H1 (cell line): ENCODE measurements at regions not wholly inside any gene's neighbourhood (a gene's known extent, or its start where the extent isn't known, plus 50 kb on each side); places are given as distances from the start of the nearest gene placed in this dataset.

Experiments
- CTCF ChIA-PET: fragments of 300-600 bp; sonication (Branson Sonifier 250); formaldehyde crosslinking; loops from one replicate; lab custom pipeline; 2021; ENCODE audit not compliant: partially characterized antibody; lab: Charles Lee
- POLR2A ChIA-PET: fragments of 300-600 bp; sonication (Branson Sonifier 250); formaldehyde crosslinking; loops from one replicate; lab custom pipeline; 2021; ENCODE audit warnings: inconsistent platforms; ENCODE audit not compliant: partially characterized antibody; lab: Charles Lee
- DNase-seq, 2 experiments: peaks; one replicate each; pipeline versions ENCODE4 v3.0.0 to v3.0.0-alpha.2; 2010 to 2022; ENCODE audit warnings: low spot score in 2 of 2, low read depth in 1 of 2, mixed read lengths in 1 of 2
- FAIRE-seq: peaks from 2 replicates; lab custom pipeline; 2011; peaks lifted over from hg19 to GRCh38; lab: Jason Lieb, UNC
- H2AFZ ChIP-seq: 2 replicates; pipeline ENCODE4 v1.8.1; 2012; ENCODE audit warnings: low read length, inconsistent platforms
- H2AK5ac ChIP-seq: 2 replicates; pipeline ENCODE4 v1.6.1; 2013; ENCODE audit warnings: low read depth, low read length
- H2BK120ac ChIP-seq: replicated peaks from 2 replicates; pipeline ENCODE3; 2013; ENCODE audit warnings: low read depth, low read length, inconsistent platforms
- H2BK12ac ChIP-seq: 2 replicates; pipeline ENCODE4 v1.6.1; 2013; ENCODE audit warnings: low read depth, low read length
- H2BK15ac ChIP-seq: 2 replicates; pipeline ENCODE4 v1.6.1; 2013; ENCODE audit warnings: low read length
- H2BK20ac ChIP-seq: 2 replicates; pipeline ENCODE4 v1.6.1; 2013; ENCODE audit warnings: low read length
- H2BK5ac ChIP-seq: 2 replicates; pipeline ENCODE4 v1.6.1; 2013; ENCODE audit warnings: low read depth, low read length
- H3K14ac ChIP-seq: 2 replicates; pipeline ENCODE4 v1.6.1; 2013; ENCODE audit warnings: inconsistent platforms; ENCODE audit not compliant: insufficient read length
- H3K18ac ChIP-seq: 2 replicates; pipeline ENCODE4 v1.6.1; 2013; ENCODE audit warnings: low read length; ENCODE audit errors: extremely low read depth
- H3K23ac ChIP-seq: 2 replicates; pipeline ENCODE4 v1.6.1; 2013; ENCODE audit warnings: inconsistent platforms; ENCODE audit not compliant: insufficient read length
- H3K23me2 ChIP-seq: 2 replicates; pipeline ENCODE4 v1.6.1; 2013; ENCODE audit warnings: low read depth, low read length
- H3K27ac ChIP-seq: 2 replicates; pipeline ENCODE4 v1.6.1; 2011; ENCODE audit warnings: low read depth, low read length, inconsistent platforms
- H3K27me3 ChIP-seq, 4 experiments: replicated peaks in 1 of 4; 1 replicate in 1 of 4; 2 replicates in 3 of 4; pipeline versions ENCODE4 v1.6.1 to v1.8.1; 2011 to 2013; ENCODE audit warnings: low read length in 3 of 4, mild to moderate bottlenecking in 3 of 4, inconsistent platforms in 2 of 4, mixed read lengths in 2 of 4, moderate library complexity in 1 of 4; ENCODE audit not compliant: control insufficient read depth in 3 of 4, insufficient read depth in 3 of 4; ENCODE audit errors: extremely low read depth in 1 of 4
- H3K36me3 ChIP-seq, 4 experiments: 2 replicates each; pipeline versions ENCODE4 v1.6.1 to v1.8.1; 2011 to 2013; ENCODE audit warnings: mild to moderate bottlenecking in 4 of 4, low read length in 3 of 4, moderate library complexity in 2 of 4, control low read depth in 1 of 4, inconsistent platforms in 1 of 4; ENCODE audit not compliant: insufficient read depth in 4 of 4, control insufficient read depth in 2 of 4
- H3K4ac ChIP-seq: replicated peaks from 2 replicates; pipeline ENCODE3; 2013; ENCODE audit warnings: low read length, low read depth, mixed read lengths, inconsistent platforms; ENCODE audit not compliant: insufficient read length
- H3K4me1 ChIP-seq, 4 experiments: replicated peaks in 1 of 4; 1 replicate in 1 of 4; 2 replicates in 3 of 4; pipeline versions ENCODE4 v1.6.1 to v1.8.1; 2011 to 2013; ENCODE audit warnings: low read length in 3 of 4, inconsistent platforms in 2 of 4, mixed read lengths in 1 of 4; ENCODE audit not compliant: insufficient read depth in 4 of 4, control insufficient read depth in 3 of 4
- H3K4me2 ChIP-seq, 2 experiments: 2 replicates each; pipeline versions ENCODE4 v1.6.1 to v1.8.1; 2011 to 2013; ENCODE audit warnings: low read depth in 2 of 2, low read length in 2 of 2, control low read depth in 1 of 2, inconsistent platforms in 1 of 2, mild to moderate bottlenecking in 1 of 2; ENCODE audit not compliant: insufficient read depth in 1 of 2
- H3K4me3 ChIP-seq, 4 experiments: fragments of 200-600, 300-600 bp in 1 of 4; sonication (generic), shearing (Covaris generic), sonication (Bioruptor Twin) in 1 of 4; 2 replicates each; pipeline versions ENCODE4 v1.5.1 to v1.8.1; 2011 to 2016; ENCODE audit warnings: low read length in 4 of 4, low read depth in 3 of 4, control low read depth in 2 of 4, inconsistent platforms in 2 of 4, mild to moderate bottlenecking in 2 of 4, mixed read lengths in 1 of 4, moderate library complexity in 1 of 4; ENCODE audit not compliant: insufficient read depth in 2 of 4; ENCODE audit errors: extremely low read depth in 1 of 4
- H3K56ac ChIP-seq: replicated peaks from 2 replicates; pipeline ENCODE3; 2013; ENCODE audit warnings: low read depth, mild to moderate bottlenecking, mixed read lengths, low read length, inconsistent platforms; ENCODE audit not compliant: insufficient read length
- H3K79me1 ChIP-seq: 2 replicates; pipeline ENCODE4 v1.6.1; 2013; ENCODE audit warnings: low read depth, low read length, control low read depth
- H3K79me2 ChIP-seq, 2 experiments: 2 replicates each; pipeline versions ENCODE4 v1.6.1 to v1.8.1; 2012 to 2013; ENCODE audit warnings: low read length in 2 of 2, mild to moderate bottlenecking in 2 of 2, inconsistent platforms in 1 of 2; ENCODE audit not compliant: insufficient read depth in 2 of 2, control insufficient read depth in 1 of 2
- H3K9ac ChIP-seq, 4 experiments: replicated peaks in 1 of 4; 1 replicate in 1 of 4; 2 replicates in 3 of 4; pipeline versions ENCODE4 v1.6.1 to v1.8.1; 2011 to 2013; ENCODE audit warnings: low read depth in 3 of 4, low read length in 3 of 4, control low read depth in 2 of 4, mild to moderate bottlenecking in 2 of 4, moderate library complexity in 2 of 4, inconsistent platforms in 1 of 4; ENCODE audit errors: extremely low read depth in 1 of 4
- H3K9me3 ChIP-seq, 2 experiments: 2 replicates each; pipeline versions ENCODE4 v1.6.1 to v1.8.1; 2012 to 2013; ENCODE audit warnings: mild to moderate bottlenecking in 2 of 2, moderate library complexity in 2 of 2, control low read depth in 1 of 2, inconsistent platforms in 1 of 2, low read depth in 1 of 2, low read length in 1 of 2, mixed read lengths in 1 of 2; ENCODE audit not compliant: insufficient read depth in 2 of 2
- H4K20me1 ChIP-seq, 2 experiments: replicated peaks in 1 of 2; 2 replicates each; pipeline versions ENCODE3 to v1.8.1; 2011 to 2013; ENCODE audit warnings: inconsistent platforms in 2 of 2, low read length in 2 of 2, mild to moderate bottlenecking in 1 of 2; ENCODE audit not compliant: insufficient read depth in 2 of 2, control insufficient read depth in 1 of 2
- H4K5ac ChIP-seq: 2 replicates; pipeline ENCODE4 v1.6.1; 2013; ENCODE audit warnings: low read length, low read depth, mixed read lengths, inconsistent platforms; ENCODE audit not compliant: insufficient read length
- H4K8ac ChIP-seq: 2 replicates; pipeline ENCODE4 v1.8.0; 2013; ENCODE audit warnings: mild to moderate bottlenecking, moderate library complexity, low read length, inconsistent platforms; ENCODE audit not compliant: insufficient read depth; ENCODE audit errors: extremely low read depth
- H4K91ac ChIP-seq: replicated peaks from 2 replicates; pipeline ENCODE3; 2013; ENCODE audit warnings: low read length, mixed read lengths, inconsistent platforms; ENCODE audit not compliant: insufficient read length
- CREB1 ChIP-seq: IDR thresholded peaks from 2 replicates; pipeline ENCODE4 v1.6.1; 2012; ENCODE audit warnings: inconsistent platforms
- NANOG ChIP-seq: IDR thresholded peaks from 2 replicates; pipeline ENCODE4 v1.6.1; 2011; ENCODE audit warnings: low read length, low read depth, mild to moderate bottlenecking, inconsistent platforms; ENCODE audit not compliant: insufficient read depth, poor library complexity, severe bottlenecking
- RBBP5 ChIP-seq: IDR thresholded peaks from 2 replicates; pipeline ENCODE4 v1.7.1; 2012; ENCODE audit warnings: low read depth, mild to moderate bottlenecking, inconsistent platforms, low read length, moderate library complexity, borderline replicate concordance
- SIN3A ChIP-seq, 2 experiments: IDR thresholded peaks in 1 of 2; conservative IDR thresholded peaks in 1 of 2; 2 replicates each; pipeline ENCODE4 v1.6.1; 2011 to 2012; ENCODE audit warnings: low read length in 2 of 2, improper control_type of control experiment in 1 of 2, low read depth in 1 of 2, mild to moderate bottlenecking in 1 of 2
- SP4 ChIP-seq: IDR thresholded peaks from 2 replicates; pipeline ENCODE4 v1.6.1; 2012; ENCODE audit warnings: low read length, inconsistent platforms
- TAF1 ChIP-seq: IDR thresholded peaks from 2 replicates; pipeline ENCODE4 v1.6.1; 2011; ENCODE audit warnings: mild to moderate bottlenecking, low read depth, low read length
- WGBS, 2 experiments: shearing (Covaris generic) in 1 of 2; methylation state at CpG; one replicate each; pipeline versions ENCODE4 v1.1.6 to v1.1.7; 2013 to 2015; ENCODE audit warnings: low lambda C conversion rate in 2 of 2, mixed read lengths in 2 of 2, inconsistent platforms in 1 of 2, low coverage in 1 of 2, missing lambda C conversion rate in 1 of 2; ENCODE audit not compliant: insufficient replicate concordance in 2 of 2, insufficient coverage in 1 of 2, insufficient read length in 1 of 2; ENCODE audit errors: extremely low coverage in 1 of 2, missing lambda C conversion rate in 1 of 2; 5-methylcytosine and 5-hydroxymethylcytosine counted together

- H3K27ac ChIP-seq: no peak overlapping the region
- no peaks in the 10 kb centered on the region for H3K27me3 ChIP-seq
- H3K18ac ChIP-seq: no peak overlapping the region
- H3K23ac ChIP-seq: no peak overlapping the region
- CTCF ChIA-PET: no interaction called here
- no peak overlapping the region for H2BK12ac ChIP-seq
- H3K79me1 ChIP-seq: no peaks in the 10 kb centered on the region
- no peaks in the 10 kb centered on the region for H3K4me1 ChIP-seq
- no peak overlapping the region for H2BK15ac ChIP-seq
- no peaks in the 10 kb centered on the region for H3K79me2 ChIP-seq
- no peak for FAIRE-seq
- H4K5ac ChIP-seq: no peak overlapping the region
- H3K9me3 ChIP-seq: no peaks in the 10 kb centered on the region
- DNase-seq: no peak
- no peaks in the 10 kb centered on the region for H3K36me3 ChIP-seq
- no peak overlapping the region for H3K9ac ChIP-seq
- no peak overlapping the region for H2BK120ac ChIP-seq
- no peak overlapping the region for H3K4me3 ChIP-seq
- POLR2A ChIA-PET: no interaction called here
- H3K56ac ChIP-seq: no peak overlapping the region
- WGBS, 2 experiments: 89% methylated on average over 4 of the region's 4 CpGs; no CpG with 5 or more reads in 1 of the 2 experiments
- H4K8ac ChIP-seq: no peak overlapping the region
- H4K20me1 ChIP-seq: no peaks in the 10 kb centered on the region
- TF ChIP-seq TAF1: no peak
- TF ChIP-seq SIN3A (conservative IDR thresholded peaks at IDR 0.05 in 1 of 2, IDR thresholded peaks at IDR 0.05 in 1 of 2; ENCODE audit: low read depth in 1 of 2, low read length in 2 of 2): no peak
- TF ChIP-seq SP4: no peak
- TF ChIP-seq RBBP5: no peak
- TF ChIP-seq NANOG: no peak
- TF ChIP-seq CREB1: no peak
- TF ChIP-seq, all 59 proteins: peak for 0
- no peak overlapping the region for H3K4me2 ChIP-seq
- no peak overlapping the region for H3K14ac ChIP-seq
- no peak overlapping the region for H2AFZ ChIP-seq
- no peak overlapping the region for H4K91ac ChIP-seq
- H2BK20ac ChIP-seq: no peak overlapping the region
- H2BK5ac ChIP-seq: no peak overlapping the region
- no peak overlapping the region for H3K4ac ChIP-seq
- no peak overlapping the region for H2AK5ac ChIP-seq
- no peaks in the 10 kb centered on the region for H3K23me2 ChIP-seq
Measured at GRCh38 chr13:34035178-34035577, 217.2 kb downstream of the RFC3 start.
